ENCODE measurements at regions not wholly inside any gene's neighbourhood (a gene's known extent, or its start where the extent isn't known, plus 50 kb on each side); places are given as distances from the start of the nearest gene placed in this dataset.

GRCh38 chr7:156012412-156012811 is 200.1 kb upstream of the SHH start:
- POLR2A ChIA-PET (ENCODE audit: unreplicated experiment) = no interaction called here
- H3K9me1 ChIP-seq (ENCODE audit: insufficient read depth, low read length) = no peaks in the 10 kb centered on the region
- H2AFZ ChIP-seq (replicated peaks; ENCODE audit: low read length, poor library complexity) = no peak overlapping the region
- BruUV-seq (replicated peaks) = no TSS peak
- H3K18ac ChIP-seq (ENCODE audit: low read depth, low read length) = no peak overlapping the region
- in situ Hi-C loops (cut with MboI; ENCODE audit: low sequenced_read_pairs) (no loop called here), intact Hi-C loops (cut with micrococcal nuclease) (no loop called here), dilution Hi-C loops (cut with HindIII; ENCODE audit: low sequenced_read_pairs, unreplicated experiment) (no loop called here)
- H3K4ac ChIP-seq (ENCODE audit: low read depth, low read length) = no peak overlapping the region
- no peak overlapping the region for H4K5ac ChIP-seq (ENCODE audit: low read depth, low read length)
- no peak overlapping the region for H2BK5ac ChIP-seq (ENCODE audit: low read depth, low read length, poor library complexity, severe bottlenecking)
- H4K20me1 ChIP-seq (ENCODE audit: insufficient read depth, low read length) = no peaks in the 10 kb centered on the region
- H3K79me1 ChIP-seq (ENCODE audit: low read depth in 1 of 2, low read length in 2 of 2) = no peaks in the 10 kb centered on the region
- H4K91ac ChIP-seq (ENCODE audit: insufficient read depth, low read depth, low read length) = no peak overlapping the region
- H3K4me1 ChIP-seq (ENCODE audit: control insufficient read depth, insufficient read depth, low read length) = no peaks in the 10 kb centered on the region
- H2BK20ac ChIP-seq (ENCODE audit: low read depth, low read length) = no peak overlapping the region
- no CpG with 5 or more reads among the region's 3 CpGs for WGBS, 2 experiments (ENCODE audit: extremely low coverage in 2 of 2, insufficient read length in 1 of 2)
- H3K27ac ChIP-seq (ENCODE audit: insufficient read depth, low read length) = no peak overlapping the region
- peaks cover 8% of the 10 kb centered on the region for H3K9me3 ChIP-seq (ENCODE audit: control insufficient read depth, insufficient read depth, low read length)
- ATAC-seq (ENCODE audit: low read depth) (no peak), DNase-seq (no peak)
- no peak overlapping the region for H4K8ac ChIP-seq (ENCODE audit: low read depth in 2 of 2, low read length in 2 of 2)
- no peaks in the 10 kb centered on the region for H3K27me3 ChIP-seq (ENCODE audit: control insufficient read depth, insufficient read depth, low read length)
- no peaks in the 10 kb centered on the region for H3K36me3 ChIP-seq (ENCODE audit: control insufficient read depth, insufficient read depth, low read length)
- no peak overlapping the region for H3K23ac ChIP-seq (ENCODE audit: low read depth, low read length)
- no peak overlapping the region for H2AK9ac ChIP-seq (replicated peaks; ENCODE audit: low read depth, low read length, poor library complexity)
- H2BK120ac ChIP-seq (ENCODE audit: low read depth, low read length) = no peak overlapping the region
- CTCF ChIA-PET = interaction anchor here (0.6 kb wide), 1 partner anchor 131 kb away, joined by 3 read pairs; no protein-coding TSS in a partner anchor
- H2AK5ac ChIP-seq (ENCODE audit: low read depth, low read length) = no peak overlapping the region
- no peak overlapping the region for H3K14ac ChIP-seq (replicated peaks; ENCODE audit: low read depth, low read length)
- no peak overlapping the region for H3K4me2 ChIP-seq (ENCODE audit: low read depth, low read length)
- no peak for TF ChIP-seq CHD1 (IDR thresholded peaks at IDR 0.05; ENCODE audit: low read depth, low read length)
- no peak for TF ChIP-seq RCOR1 (IDR thresholded peaks at IDR 0.05; ENCODE audit: insufficient replicate concordance, low read length)
- TF ChIP-seq BHLHE40 (IDR thresholded peaks at IDR 0.05; ENCODE audit: low read depth, low read length) = no peak
- no peak for TF ChIP-seq NFE2L2 (IDR thresholded peaks at IDR 0.05; ENCODE audit: low read depth, low read length)
- no peak for TF ChIP-seq USF2 (IDR thresholded peaks at IDR 0.05; ENCODE audit: low read depth, low read length)
- TF ChIP-seq MAFK (IDR thresholded peaks at IDR 0.05; ENCODE audit: low read depth, low read length) = no peak
- no peak overlapping the region for H3K56ac ChIP-seq (ENCODE audit: extremely low read depth, insufficient read depth, low read length)
- H3K9ac ChIP-seq (ENCODE audit: low read depth, low read length) = no peak overlapping the region
- H3K4me3 ChIP-seq (ENCODE audit: insufficient read depth, low read depth, low read length) = no peak overlapping the region
- H2BK15ac ChIP-seq (ENCODE audit: low read depth, low read length) = no peak overlapping the region
